ENCODE measurements at regions not wholly inside any gene's neighbourhood (a gene's known extent, or its start where the extent isn't known, plus 50 kb on each side); places are given as distances from the start of the nearest gene placed in this dataset.

DNA sequence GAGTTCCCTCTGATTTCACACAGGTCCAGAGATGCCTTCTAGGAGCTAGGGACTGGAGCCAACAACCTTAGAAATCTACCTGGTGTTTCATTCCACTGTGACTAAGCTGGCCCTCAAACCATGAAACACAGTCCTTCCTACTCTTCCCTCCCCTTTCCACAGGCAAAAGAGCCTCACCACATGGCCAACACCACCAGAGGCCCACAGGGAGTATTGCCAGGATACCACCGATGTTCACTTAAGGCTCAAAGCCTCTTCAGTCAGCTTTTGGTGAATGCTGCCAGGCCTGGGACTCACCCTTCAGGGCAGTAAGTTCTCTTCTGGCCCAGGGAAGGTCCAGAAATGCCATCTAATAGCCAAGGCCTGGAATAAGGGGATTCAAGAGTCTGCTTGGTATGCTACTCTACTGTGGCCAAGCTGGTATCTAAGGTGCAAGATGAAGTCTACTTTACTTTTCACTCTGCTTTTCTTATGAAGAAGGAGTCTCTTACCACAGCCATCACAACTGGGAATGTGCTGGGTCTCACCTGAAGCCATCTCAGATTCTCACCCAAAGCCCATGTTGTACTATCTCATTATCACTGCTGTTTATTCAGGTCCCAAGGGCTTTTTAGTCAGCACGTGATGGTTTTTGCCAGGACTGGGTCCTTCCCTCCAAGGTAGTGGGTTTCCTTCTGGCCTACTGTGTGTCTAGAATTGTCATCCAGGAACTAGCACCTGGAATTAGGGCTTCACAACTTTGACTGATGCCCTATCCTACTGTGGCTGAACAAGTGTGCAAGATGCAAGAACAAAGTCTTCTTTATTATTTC is 1018.4 kb downstream of the TAF11L14 start:
- H3K4me1 ChIP-seq (ENCODE audit: control insufficient read depth, insufficient read depth, low read length), result no peaks in the 10 kb centered on the region
- no peak overlapping the region for H2BK5ac ChIP-seq (ENCODE audit: low read depth, low read length, poor library complexity, severe bottlenecking)
- in situ Hi-C loops (cut with MboI; ENCODE audit: low sequenced_read_pairs), result no loop called here
- no peak overlapping the region for H3K4me2 ChIP-seq (ENCODE audit: low read depth, low read length)
- H3K9ac ChIP-seq (ENCODE audit: low read depth, low read length), result no peak overlapping the region
- no peak for TF ChIP-seq CEBPB (IDR thresholded peaks at IDR 0.05; ENCODE audit: low read depth, low read length)
- no peak for TF ChIP-seq CHD1 (IDR thresholded peaks at IDR 0.05; ENCODE audit: low read depth, low read length)
- no peak for TF ChIP-seq RCOR1 (IDR thresholded peaks at IDR 0.05; ENCODE audit: insufficient replicate concordance, low read length)
- no peak for TF ChIP-seq NFE2L2 (IDR thresholded peaks at IDR 0.05; ENCODE audit: low read depth, low read length)
- no peak for TF ChIP-seq RAD21 (IDR thresholded peaks at IDR 0.05; ENCODE audit: low read length)
- no peak for TF ChIP-seq RFX5 (IDR thresholded peaks at IDR 0.05; ENCODE audit: low read depth, low read length)
- no peak for TF ChIP-seq BHLHE40 (IDR thresholded peaks at IDR 0.05; ENCODE audit: low read depth, low read length)
- TF ChIP-seq USF2 (IDR thresholded peaks at IDR 0.05; ENCODE audit: low read depth, low read length), result no peak
- no peak for TF ChIP-seq MAFK (IDR thresholded peaks at IDR 0.05; ENCODE audit: low read depth, low read length)
- H4K5ac ChIP-seq (ENCODE audit: low read depth, low read length), result no peak overlapping the region
- H3K23ac ChIP-seq (ENCODE audit: low read depth, low read length), result no peak overlapping the region
- intact Hi-C loops (cut with micrococcal nuclease), result no loop called here
- dilution Hi-C loops (cut with HindIII; ENCODE audit: low sequenced_read_pairs, unreplicated experiment), result no loop called here
- no CpG with 5 or more reads among the region's 2 CpGs for WGBS, 2 experiments (ENCODE audit: extremely low coverage in 2 of 2, insufficient read length in 1 of 2)
- no peak overlapping the region for H3K56ac ChIP-seq (ENCODE audit: extremely low read depth, insufficient read depth, low read length)
- no peak overlapping the region for H2BK120ac ChIP-seq (ENCODE audit: low read depth, low read length)
- no peak overlapping the region for H3K27ac ChIP-seq (ENCODE audit: insufficient read depth, low read length)
- peaks cover 11% of the 10 kb centered on the region for H3K9me3 ChIP-seq (ENCODE audit: control insufficient read depth, insufficient read depth, low read length)
- no peak overlapping the region for H2AK5ac ChIP-seq (ENCODE audit: low read depth, low read length)
- no peaks in the 10 kb centered on the region for H3K79me1 ChIP-seq (ENCODE audit: low read depth in 1 of 2, low read length in 2 of 2)
- H2BK20ac ChIP-seq (ENCODE audit: low read depth, low read length), result no peak overlapping the region
- no peaks in the 10 kb centered on the region for H4K20me1 ChIP-seq (ENCODE audit: insufficient read depth, low read length)
- ChIA-PET CTCF (no interaction called here), POLR2A (ENCODE audit: unreplicated experiment) (no interaction called here)
- ATAC-seq (ENCODE audit: low read depth) (no peak), DNase-seq (no peak)
- no peak overlapping the region for H3K4ac ChIP-seq (ENCODE audit: low read depth, low read length)
- no peak overlapping the region for H3K14ac ChIP-seq (replicated peaks; ENCODE audit: low read depth, low read length)
- H3K4me3 ChIP-seq (ENCODE audit: insufficient read depth, low read depth, low read length), result no peak overlapping the region
- H3K18ac ChIP-seq (ENCODE audit: low read depth, low read length), result no peak overlapping the region
- no peak overlapping the region for H4K91ac ChIP-seq (ENCODE audit: insufficient read depth, low read depth, low read length)
- no peak overlapping the region for H2AK9ac ChIP-seq (replicated peaks; ENCODE audit: low read depth, low read length, poor library complexity)
- no peak overlapping the region for H2BK15ac ChIP-seq (ENCODE audit: low read depth, low read length)
- no peaks in the 10 kb centered on the region for H3K36me3 ChIP-seq (ENCODE audit: control insufficient read depth, insufficient read depth, low read length)
- H2AFZ ChIP-seq (replicated peaks; ENCODE audit: low read length, poor library complexity), result no peak overlapping the region
- BruUV-seq (replicated peaks), result no TSS peak
- no peak overlapping the region for H4K8ac ChIP-seq (ENCODE audit: low read depth in 2 of 2, low read length in 2 of 2)
- no peaks in the 10 kb centered on the region for H3K27me3 ChIP-seq (ENCODE audit: control insufficient read depth, insufficient read depth, low read length)
- no peaks in the 10 kb centered on the region for H3K9me1 ChIP-seq (ENCODE audit: insufficient read depth, low read length)

All from IMR-90 (cell line).